K562 (cell line): ENCODE measurements at regions not wholly inside any gene's neighbourhood (a gene's known extent, or its start where the extent isn't known, plus 50 kb on each side); places are given as distances from the start of the nearest gene placed in this dataset.

ENCODE experiments used
- ARNT ChIP-seq, 2 experiments: fragments of 450-650 bp; IDR thresholded peaks; 2 replicates each; pipeline ENCODE4 v1.6.1; 2016; ENCODE audit warnings: mild to moderate bottlenecking in 1 of 2
- ASH1L ChIP-seq: fragments of 450-650 bp; IDR thresholded peaks from 2 replicates; pipeline ENCODE4 v1.6.1; 2018; ENCODE audit warnings: borderline replicate concordance, mild to moderate bottlenecking, low read depth; ENCODE audit not compliant: partially characterized antibody
- BCL6 ChIP-seq: fragments of 250-450 bp; sonication (Bioruptor Pico); IDR thresholded peaks from 2 replicates; pipeline ENCODE4 v1.4.0; 2020
- BMI1 ChIP-seq: fragments of 150-350 bp; IDR thresholded peaks from 2 replicates; pipeline ENCODE4 v1.6.1; 2014; ENCODE audit warnings: low read length
- CTCF ChIP-seq, 3 experiments: IDR thresholded peaks in 2 of 3; conservative IDR thresholded peaks in 1 of 3; 2 replicates each; pipeline ENCODE4 v1.5.1; 2011 to 2012; ENCODE audit warnings: low read length in 3 of 3, mild to moderate bottlenecking in 3 of 3, control low read depth in 2 of 3, improper control_type of control experiment in 1 of 3, inconsistent platforms in 1 of 3, low read depth in 1 of 3, mixed read lengths in 1 of 3, moderate library complexity in 1 of 3; ENCODE audit not compliant: insufficient read depth in 2 of 3
- EP300 ChIP-seq: IDR thresholded peaks from 2 replicates; pipeline ENCODE4 v1.6.1; 2012; ENCODE audit warnings: low read length, improper control_type of control experiment
- GATA2 ChIP-seq: sonication (generic); formaldehyde crosslinking; IDR thresholded peaks from 2 replicates; pipeline ENCODE4 v1.4.0; 2020; ENCODE audit warnings: mild to moderate bottlenecking, missing genetic modification reagents
- JUN ChIP-seq, 2 experiments: sonication (generic) in 1 of 2; formaldehyde crosslinking in 1 of 2; IDR thresholded peaks; 2 replicates each; pipeline versions ENCODE4 v1.6.1 to v1.8.0; 2012 to 2022; ENCODE audit warnings: borderline replicate concordance in 2 of 2, mild to moderate bottlenecking in 2 of 2, improper control_type of control experiment in 1 of 2, low read depth in 1 of 2, low read length in 1 of 2, missing genetic modification reagents in 1 of 2
- KLF6 ChIP-seq: fragments of 250-450 bp; sonication (Bioruptor Pico); IDR thresholded peaks from 2 replicates; pipeline ENCODE4 v1.4.0; 2020; ENCODE audit warnings: mild to moderate bottlenecking, moderate library complexity, borderline replicate concordance
- ZBTB49 ChIP-seq: sonication (generic); formaldehyde crosslinking; IDR thresholded peaks from 2 replicates; pipeline ENCODE4 v1.8.0; 2022; ENCODE audit warnings: missing genetic modification reagents, mild to moderate bottlenecking, borderline replicate concordance
- ZNF561 ChIP-seq: fragments of 450-650 bp; formaldehyde crosslinking; conservative IDR thresholded peaks from 2 replicates; pipeline ENCODE4 v1.4.0; 2020; ENCODE audit warnings: mild to moderate bottlenecking, moderate library complexity

- no peak for TF ChIP-seq ZBTB49
- TF ChIP-seq BCL6 (CRISPR knock-in tag) = no peak
- TF ChIP-seq BMI1 = no peak
- TF ChIP-seq ZNF561 (CRISPR knock-in tag) = no peak
- TF ChIP-seq CTCF (IDR thresholded peaks at IDR 0.05 in 2 of 3, conservative IDR thresholded peaks at IDR 0.05 in 1 of 3; ENCODE audit: insufficient read depth in 2 of 3, low read depth in 1 of 3, low read length in 3 of 3) = no peak
- TF ChIP-seq GATA2 (CRISPR knock-in tag) = no peak; the same call in 1 of the 2 replicates
- TF ChIP-seq KLF6 (CRISPR knock-in tag) = no peak; the same call in 1 of the 2 replicates
- no peak for TF ChIP-seq ARNT (IDR thresholded peaks at IDR 0.05)
- TF ChIP-seq JUN (IDR thresholded peaks at IDR 0.05; ENCODE audit: borderline replicate concordance, low read depth, low read length) = no peak
- TF ChIP-seq JUN (CRISPR knock-in tag; IDR thresholded peaks at IDR 0.05; ENCODE audit: borderline replicate concordance) = no peak
- TF ChIP-seq ASH1L = no peak
- TF ChIP-seq EP300 = no peak
Observed at GRCh38 chr6:156687789-156688619, 89.2 kb upstream of the ARID1B start.
